Thymus (tissue), 11 donors: ENCODE measurements at regions not wholly inside any gene's neighbourhood (a gene's known extent, or its start where the extent isn't known, plus 50 kb on each side); places are given as distances from the start of the nearest gene placed in this dataset.

ENCODE experiments used
- DNase-seq, 9 donors: peaks; one replicate each; pipeline ENCODE4 v3.0.0-alpha.2; 2013; ENCODE audit warnings: low spot score in 9 of 9, low read depth in 6 of 9, missing footprints in 1 of 9
- H3K27ac ChIP-seq, 2 donors: one replicate each; pipeline ENCODE4 v1.5.1; 2013; ENCODE audit warnings: control low read depth in 1 of 2, low read depth in 1 of 2, low read length in 1 of 2, mild to moderate bottlenecking in 1 of 2, moderate library complexity in 1 of 2
- H3K27me3 ChIP-seq, 2 donors: one replicate each; pipeline ENCODE4 v1.5.1; 2013; ENCODE audit warnings: low read length in 1 of 2; ENCODE audit not compliant: control insufficient read depth in 2 of 2, insufficient read depth in 1 of 2
- H3K36me3 ChIP-seq, 2 donors: one replicate each; pipeline ENCODE4 v1.5.1; 2013; ENCODE audit warnings: low read length in 1 of 2, mild to moderate bottlenecking in 1 of 2, moderate library complexity in 1 of 2; ENCODE audit not compliant: control insufficient read depth in 2 of 2, insufficient read depth in 2 of 2
- H3K4me1 ChIP-seq, 2 donors: one replicate each; pipeline ENCODE4 v1.5.1; 2013; ENCODE audit warnings: low read length in 2 of 2; ENCODE audit not compliant: control insufficient read depth in 2 of 2, insufficient read depth in 2 of 2
- H3K4me3 ChIP-seq, 2 donors: one replicate each; pipeline ENCODE4 v1.5.1; 2013; ENCODE audit warnings: low read length in 2 of 2, control low read depth in 1 of 2, mild to moderate bottlenecking in 1 of 2
- H3K9me3 ChIP-seq, 2 donors: one replicate each; pipeline ENCODE4 v1.5.1; 2013; ENCODE audit warnings: low read length in 1 of 2, mild to moderate bottlenecking in 1 of 2; ENCODE audit not compliant: control insufficient read depth in 2 of 2, insufficient read depth in 1 of 2
- WGBS: extraction: QIAGEN DNeasy Blood & Tissue Kit; methylation state at CpG from one replicate; pipeline ENCODE4 v1.1.7; 2013; 5-methylcytosine and 5-hydroxymethylcytosine counted together
- donor health status: healthy.

DNA sequence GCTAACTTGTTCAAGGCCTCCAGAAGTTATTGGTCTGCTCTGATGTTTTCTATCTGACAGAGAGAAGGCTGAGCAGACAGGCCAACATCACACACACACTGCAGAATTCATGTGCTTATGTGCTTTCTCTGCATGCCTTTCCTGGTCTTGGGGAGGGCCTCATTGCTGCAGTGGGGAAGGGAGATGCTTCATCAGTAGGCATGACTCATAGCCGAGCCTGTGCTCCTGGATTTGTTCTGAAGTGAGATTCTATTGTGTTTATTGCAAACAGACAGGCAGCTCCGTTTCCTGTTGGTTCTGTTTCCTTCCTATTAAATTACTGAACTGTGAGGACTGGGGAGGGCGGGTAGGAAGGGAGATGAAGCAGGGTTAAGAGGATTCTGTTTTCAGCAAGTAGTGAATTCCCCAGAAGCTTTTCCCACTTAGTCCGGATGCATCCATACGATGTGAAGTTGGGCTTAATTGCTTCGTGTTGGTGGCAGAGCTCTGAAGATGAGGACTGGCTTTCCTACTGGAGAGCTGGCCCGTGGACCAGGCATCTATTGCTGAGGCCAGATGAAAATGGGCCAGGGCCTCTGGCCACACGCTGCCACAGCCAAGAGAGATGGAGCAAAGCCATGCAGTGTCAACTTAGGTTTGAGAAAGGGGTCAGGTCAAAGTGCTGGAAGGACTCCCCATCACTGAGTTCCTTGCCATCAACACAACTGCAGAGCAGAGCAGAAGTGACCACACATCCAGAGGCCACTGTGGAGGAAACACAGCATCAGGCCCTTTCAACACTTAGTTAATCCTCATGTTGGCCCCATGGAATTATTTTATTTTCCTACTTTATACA is 179.3 kb downstream of the UTP18 start:
- no peak overlapping the region for H3K27ac ChIP-seq
- H3K27me3 ChIP-seq, result no peaks in the 10 kb centered on the region
- H3K36me3 ChIP-seq, result no peaks in the 10 kb centered on the region
- H3K9me3 ChIP-seq, result no peaks in the 10 kb centered on the region
- no peaks in the 10 kb centered on the region for H3K4me1 ChIP-seq
- no peak overlapping the region for H3K4me3 ChIP-seq
- DNase-seq, result peak in 1 of 9 donors; percentile 13
- WGBS, result 77% methylated on average over 8 of the region's 8 CpGs

DNA sequence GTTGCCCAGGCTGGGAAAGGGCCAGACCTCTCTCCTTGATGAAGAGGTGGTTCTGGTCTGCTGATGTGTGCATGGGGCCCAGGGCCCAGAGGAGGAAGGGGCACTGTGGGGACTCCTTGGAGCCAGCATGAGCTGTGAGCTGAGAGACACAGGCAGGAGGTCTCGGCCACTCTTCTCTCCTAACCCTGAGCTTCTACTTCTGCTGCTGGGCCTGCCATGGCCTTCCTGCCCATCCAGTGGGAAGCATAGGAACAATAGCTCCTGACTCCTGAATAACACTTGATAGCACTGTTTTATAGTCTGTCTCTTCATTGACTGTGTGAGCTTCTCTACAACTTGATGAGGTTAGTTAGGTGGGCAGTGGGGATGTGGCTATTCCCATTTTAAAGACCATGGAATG is 181.1 kb downstream of the UTP18 start:
- Histone ChIP-seq H3K36me3 (no peaks in the 10 kb centered on the region), H3K9me3 (no peaks in the 10 kb centered on the region), H3K4me1 (no peaks in the 10 kb centered on the region), H3K27me3 (no peaks in the 10 kb centered on the region), H3K4me3 (no peak overlapping the region), H3K27ac (no peak overlapping the region)
- 100% methylated on average over 1 of the region's 1 CpG for WGBS
- no peak for DNase-seq

DNA sequence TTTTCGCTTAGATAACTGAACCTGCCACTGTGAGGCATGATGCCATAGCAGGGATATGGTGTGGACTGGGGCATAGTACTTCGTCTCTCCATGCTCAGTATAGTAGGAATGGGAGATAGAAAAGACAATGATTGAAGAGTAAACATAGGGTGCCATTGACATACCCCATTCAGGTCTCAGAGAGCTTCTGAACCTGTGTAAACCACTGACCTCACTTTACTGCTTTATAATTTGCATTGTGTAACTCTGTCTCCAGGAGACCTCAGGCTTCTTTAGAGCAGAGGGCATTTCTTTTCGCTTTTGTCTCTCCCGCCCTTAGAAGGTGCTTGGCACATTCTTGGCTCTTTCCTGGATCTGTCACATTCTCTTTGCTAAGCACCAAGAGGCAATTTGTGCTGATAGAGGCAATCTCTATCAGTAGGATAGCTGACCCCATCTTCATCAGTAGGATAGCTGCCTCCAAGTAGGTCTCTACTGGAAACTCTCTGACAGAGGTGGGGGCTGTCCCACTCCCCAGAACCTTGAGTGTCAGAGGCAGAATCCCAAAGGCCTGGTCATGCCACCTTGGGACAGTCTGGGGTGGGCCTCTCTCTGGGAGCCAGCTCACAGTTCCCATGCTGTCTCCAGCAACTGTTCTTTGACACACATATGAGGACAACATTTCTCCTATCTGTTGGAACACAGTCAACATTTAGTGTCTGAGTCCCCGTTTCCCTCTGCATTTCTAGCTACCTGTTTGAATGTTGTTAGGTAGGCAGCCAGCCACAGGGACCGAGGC is 181.9 kb downstream of the UTP18 start:
- 95% methylated on average over 6 of the region's 6 CpGs for WGBS
- H3K4me3 ChIP-seq, result no peak overlapping the region
- no peaks in the 10 kb centered on the region for H3K36me3 ChIP-seq
- no peaks in the 10 kb centered on the region for H3K27me3 ChIP-seq
- no peaks in the 10 kb centered on the region for H3K4me1 ChIP-seq
- H3K9me3 ChIP-seq, result no peaks in the 10 kb centered on the region
- DNase-seq, result no peak
- H3K27ac ChIP-seq, result no peak overlapping the region

DNA sequence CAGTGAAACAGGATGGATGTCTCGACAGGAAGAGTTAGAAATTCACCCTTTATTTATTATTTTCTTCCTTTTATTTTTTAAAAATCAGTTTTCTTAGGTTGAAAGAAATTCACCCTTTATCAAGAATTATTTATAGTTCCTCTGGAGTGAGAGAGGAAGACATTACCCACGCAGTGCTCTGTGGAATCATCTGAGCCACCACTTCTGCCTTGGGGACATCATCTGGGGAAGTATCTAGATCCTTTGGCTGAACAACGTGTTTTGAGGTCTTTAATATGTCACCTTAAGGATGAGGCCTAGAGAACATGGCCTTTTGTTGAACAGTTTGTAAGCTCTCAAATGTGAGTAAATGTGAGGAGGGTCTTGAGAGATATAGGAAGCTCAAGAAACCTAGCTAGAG is 183.3 kb downstream of the UTP18 start:
- Histone ChIP-seq H3K4me1 (no peaks in the 10 kb centered on the region), H3K9me3 (no peaks in the 10 kb centered on the region), H3K27me3 (no peaks in the 10 kb centered on the region), H3K36me3 (no peaks in the 10 kb centered on the region), H3K4me3 (no peak overlapping the region), H3K27ac (no peak overlapping the region)
- WGBS, result 50% methylated on average over 3 of the region's 3 CpGs
- DNase-seq, result no peak

DNA sequence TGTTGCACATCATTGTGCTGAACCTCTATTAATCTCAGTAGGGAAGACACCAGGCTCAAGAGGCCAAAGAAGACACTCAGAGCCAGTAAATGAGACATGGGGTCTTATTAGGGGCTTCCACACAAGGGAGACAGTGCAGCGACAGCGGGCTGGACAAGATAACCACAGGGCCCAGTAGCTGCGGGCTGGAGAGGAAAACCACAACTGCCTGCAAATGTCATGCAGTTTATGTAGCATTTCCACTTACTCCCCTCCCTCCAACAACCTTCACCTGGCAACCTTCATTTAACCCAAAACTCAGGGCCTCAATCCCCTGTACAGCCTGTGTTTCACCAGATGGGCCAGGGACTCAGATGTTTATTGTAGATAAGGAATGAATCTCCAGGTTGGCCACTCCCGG is 185.6 kb downstream of the UTP18 start:
- Histone ChIP-seq H3K4me3 (no peak overlapping the region), H3K9me3 (no peaks in the 10 kb centered on the region), H3K4me1 (no peaks in the 10 kb centered on the region), H3K27ac (no peak overlapping the region), H3K27me3 (no peaks in the 10 kb centered on the region), H3K36me3 (no peaks in the 10 kb centered on the region)
- WGBS, result 8% methylated on average over 4 of the region's 4 CpGs
- DNase-seq, result no peak

DNA sequence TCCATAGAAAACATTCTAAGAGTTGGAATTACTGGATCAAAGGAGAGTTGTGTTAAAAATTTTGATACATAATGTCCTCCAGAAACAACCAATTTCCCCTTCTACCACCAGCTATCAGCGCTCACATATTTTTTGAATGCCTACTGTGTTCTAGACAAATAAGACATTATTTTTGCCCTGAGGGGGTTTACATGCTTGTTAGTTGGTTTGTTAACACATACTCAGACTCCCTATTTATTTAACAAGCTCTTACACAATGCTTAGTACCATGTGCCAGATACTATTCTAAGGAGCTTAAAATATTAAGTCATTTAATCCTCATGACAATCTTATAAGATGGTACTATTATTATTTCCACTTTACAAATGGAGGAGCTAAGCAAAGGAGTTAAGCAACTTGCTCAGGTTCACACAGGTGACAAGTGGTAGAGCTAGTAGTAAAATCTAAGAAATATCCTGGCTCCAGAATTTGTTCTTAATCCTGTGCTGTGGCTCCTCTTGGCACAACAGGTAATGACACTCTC is 194.2 kb downstream of the UTP18 start:
- Histone ChIP-seq H3K36me3 (no peaks in the 10 kb centered on the region), H3K27ac (no peak overlapping the region), H3K4me3 (no peak overlapping the region), H3K4me1 (no peaks in the 10 kb centered on the region), H3K27me3 (no peaks in the 10 kb centered on the region), H3K9me3 (no peaks in the 10 kb centered on the region)
- WGBS, result 96% methylated on average over 1 of the region's 1 CpG
- no peak for DNase-seq

DNA sequence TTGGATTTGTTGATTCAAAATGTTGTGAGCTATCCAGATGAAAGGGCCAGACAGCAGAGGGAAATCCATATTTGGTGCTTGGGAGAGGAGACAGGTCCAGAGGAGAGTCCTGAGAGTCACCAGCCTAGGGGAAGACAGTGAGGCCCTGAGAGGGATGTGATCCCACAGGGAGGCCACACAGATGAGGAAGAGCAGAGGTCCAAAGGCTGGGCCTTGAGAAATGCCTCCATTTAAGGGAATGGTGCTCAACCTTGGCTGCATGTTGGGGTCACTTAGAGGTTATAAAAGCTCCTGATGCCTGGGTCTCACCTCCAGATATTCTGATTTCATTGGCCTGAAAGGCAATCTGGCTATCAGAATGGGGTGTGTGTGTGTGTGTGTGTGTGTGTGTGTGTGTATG is 194.9 kb downstream of the UTP18 start:
- Histone ChIP-seq H3K27me3 (no peaks in the 10 kb centered on the region), H3K9me3 (no peaks in the 10 kb centered on the region)
- DNase-seq, result no peak

DNA sequence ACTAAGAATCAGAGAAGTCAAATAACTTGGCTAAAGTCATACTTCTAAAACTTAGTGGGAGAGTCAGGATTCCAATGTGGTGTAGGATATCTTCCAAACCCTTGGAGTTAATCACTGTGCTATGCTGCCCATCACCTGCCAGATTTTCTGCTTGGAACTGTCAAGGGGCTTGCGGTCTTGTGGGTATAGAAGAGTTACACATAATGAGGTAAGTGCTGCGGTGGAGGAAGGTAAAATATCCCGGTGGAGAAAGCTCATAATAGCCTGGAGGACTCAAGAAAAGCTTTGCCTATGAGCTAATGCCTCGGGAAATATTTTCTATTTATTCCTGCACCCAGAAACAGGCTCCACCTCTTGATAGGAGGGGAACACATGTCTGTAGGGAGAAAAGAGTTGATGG is 195.6 kb downstream of the UTP18 start:
- no peak for DNase-seq
- H3K27ac ChIP-seq, result no peak overlapping the region
- no peaks in the 10 kb centered on the region for H3K9me3 ChIP-seq
- no peaks in the 10 kb centered on the region for H3K36me3 ChIP-seq
- no peaks in the 10 kb centered on the region for H3K4me1 ChIP-seq
- no peaks in the 10 kb centered on the region for H3K27me3 ChIP-seq
- 93% methylated on average over 4 of the region's 4 CpGs for WGBS
- H3K4me3 ChIP-seq, result no peak overlapping the region

More for the DNA sequence above, 194.9 kb downstream of the UTP18 start:
- H3K27ac ChIP-seq, result no peak overlapping the region
- no peak overlapping the region for H3K4me3 ChIP-seq
- H3K36me3 ChIP-seq, result no peaks in the 10 kb centered on the region
- no peaks in the 10 kb centered on the region for H3K4me1 ChIP-seq

DNA sequence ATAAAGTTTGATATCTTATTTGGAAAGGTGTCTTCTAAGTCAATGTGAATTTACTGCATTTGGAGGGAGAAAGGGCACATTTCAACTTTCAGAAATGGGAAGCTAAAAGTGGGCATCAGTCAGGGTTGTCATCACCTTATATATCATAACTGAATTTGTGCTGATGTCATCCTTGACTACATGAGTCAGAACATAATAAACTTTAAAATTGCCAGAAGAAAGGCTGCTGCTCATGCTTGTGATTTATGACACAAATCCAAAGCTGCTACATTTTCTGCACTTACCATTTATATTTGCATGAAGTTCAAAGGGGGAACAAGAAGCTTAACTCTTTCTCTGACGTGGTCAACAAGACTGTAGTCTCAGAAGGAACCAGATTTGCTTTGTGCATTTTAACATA is 196.6 kb downstream of the UTP18 start:
- DNase-seq, result no peak
- H3K9me3 ChIP-seq, result no peaks in the 10 kb centered on the region
- 21% methylated on average over 1 of the region's 1 CpG for WGBS
- H3K4me1 ChIP-seq, result no peaks in the 10 kb centered on the region
- no peak overlapping the region for H3K4me3 ChIP-seq
- no peaks in the 10 kb centered on the region for H3K36me3 ChIP-seq
- H3K27me3 ChIP-seq, result no peaks in the 10 kb centered on the region
- no peak overlapping the region for H3K27ac ChIP-seq
